IMR-90 (cell line): ENCODE measurements at regions not wholly inside any gene's neighbourhood (a gene's known extent, or its start where the extent isn't known, plus 50 kb on each side); places are given as distances from the start of the nearest gene placed in this dataset.

ENCODE experiments used
- BHLHE40 ChIP-seq: fragments of 150-350 bp; IDR thresholded peaks from 2 replicates; pipeline ENCODE4 v1.6.1; 2016; ENCODE audit warnings: mild to moderate bottlenecking, low read depth, low read length
- CEBPB ChIP-seq: IDR thresholded peaks from 2 replicates; pipeline ENCODE4 v1.6.1; 2012; ENCODE audit warnings: low read depth, low read length, improper control_type of control experiment
- CTCF ChIP-seq: conservative IDR thresholded peaks from 2 replicates; pipeline ENCODE4 v1.5.1; 2012; ENCODE audit warnings: mild to moderate bottlenecking, low read depth, low read length, improper control_type of control experiment
- MAFK ChIP-seq: IDR thresholded peaks from 2 replicates; pipeline ENCODE4 v1.6.1; 2012; ENCODE audit warnings: low read depth, low read length, improper control_type of control experiment
- MAZ ChIP-seq: IDR thresholded peaks from 2 replicates; pipeline ENCODE4 v1.6.1; 2012; ENCODE audit warnings: low read depth, mild to moderate bottlenecking, low read length, improper control_type of control experiment, moderate library complexity, borderline replicate concordance

GRCh38 chr1:60831780-60832179, 250.6 kb upstream of the NFIA start:
- TF ChIP-seq BHLHE40 (no peak), CTCF (no peak), CEBPB (no peak), MAFK (no peak), MAZ (no peak)
